Mesothelial cell of epicardium (in vitro differentiated cells): ENCODE measurements at regions not wholly inside any gene's neighbourhood (a gene's known extent, or its start where the extent isn't known, plus 50 kb on each side); places are given as distances from the start of the nearest gene placed in this dataset.

Experiments used
- DNase-seq, 2 experiments: peaks; one replicate each; pipeline ENCODE4 v3.0.0; 2021; ENCODE audit warnings: low spot score in 2 of 2; ENCODE audit not compliant: unreplicated experiment in 2 of 2
- H3K27ac Mint-ChIP-seq: 2 replicates; pipeline ENCODE4 v1.8.0; 2021; ENCODE audit warnings: mixed read lengths
- H3K27me3 Mint-ChIP-seq: 2 replicates; pipeline ENCODE4 v1.8.0; 2021; ENCODE audit warnings: low read depth, mixed read lengths
- H3K36me3 Mint-ChIP-seq: 2 replicates; pipeline ENCODE4 v1.8.0; 2021; ENCODE audit warnings: mixed read lengths
- H3K4me1 Mint-ChIP-seq: 2 replicates; pipeline ENCODE4 v1.8.0; 2021; ENCODE audit warnings: mixed read lengths
- H3K4me3 Mint-ChIP-seq: 2 replicates; pipeline ENCODE4 v1.8.0; 2021; ENCODE audit warnings: mild to moderate bottlenecking, moderate library complexity, mixed read lengths
- H3K9me3 Mint-ChIP-seq: 2 replicates; pipeline ENCODE4 v1.8.0; 2021; ENCODE audit warnings: mixed read lengths
- CTCF ChIP-seq: fragments of 200-600 bp; sonication (generic); IDR thresholded peaks from one replicate; pipeline ENCODE4 v1.5.0; 2021; ENCODE audit warnings: antibody characterized with exemption; ENCODE audit not compliant: unreplicated experiment

- no peak for TF ChIP-seq CTCF
- H3K27me3 Mint-ChIP-seq: no peaks in the 10 kb centered on the region
- H3K4me1 Mint-ChIP-seq: no peaks in the 10 kb centered on the region
- no peak overlapping the region for H3K4me3 Mint-ChIP-seq
- H3K9me3 Mint-ChIP-seq: peaks cover 40% of the 10 kb centered on the region
- H3K27ac Mint-ChIP-seq: no peak overlapping the region
- no peak for DNase-seq
- H3K36me3 Mint-ChIP-seq: no peaks in the 10 kb centered on the region
These were observed 204.1 kb upstream of the DMD start for GRCh38 chrX:33415459-33415858.

- Mint-ChIP-seq H3K9me3 (no peaks in the 10 kb centered on the region), H3K27ac (peak overlapping the region; percentile 21), H3K4me1 (peaks cover 11% of the 10 kb centered on the region), H3K4me3 (no peak overlapping the region), H3K36me3 (no peaks in the 10 kb centered on the region), H3K27me3 (no peaks in the 10 kb centered on the region)
- DNase-seq: no peak
- no peak for TF ChIP-seq CTCF
These were observed 174.2 kb upstream of the DMD start for GRCh38 chrX:33385546-33385945.

- Mint-ChIP-seq H3K27ac (peak overlapping the region; percentile 88), H3K36me3 (no peaks in the 10 kb centered on the region)
- TF ChIP-seq CTCF: no peak
These were observed 168.5 kb upstream of the DMD start for GRCh38 chrX:33379839-33380238.

GRCh38 chrX:33357606-33358005, 146.3 kb upstream of the DMD start:
- no peak for TF ChIP-seq CTCF
- no peaks in the 10 kb centered on the region for H3K4me1 Mint-ChIP-seq
- H3K36me3 Mint-ChIP-seq: no peaks in the 10 kb centered on the region
- H3K27ac Mint-ChIP-seq: no peak overlapping the region
- H3K9me3 Mint-ChIP-seq: peaks cover 36% of the 10 kb centered on the region
- no peaks in the 10 kb centered on the region for H3K27me3 Mint-ChIP-seq
- DNase-seq: no peak
- H3K4me3 Mint-ChIP-seq: no peak overlapping the region

More at GRCh38 chrX:33379839-33380238, 168.5 kb upstream of the DMD start:
- H3K4me3 Mint-ChIP-seq: no peak overlapping the region
- no peaks in the 10 kb centered on the region for H3K27me3 Mint-ChIP-seq
- no peak for DNase-seq
- peaks cover 6% of the 10 kb centered on the region for H3K9me3 Mint-ChIP-seq
- H3K4me1 Mint-ChIP-seq: peaks cover 24% of the 10 kb centered on the region

GRCh38 chrX:33339219-33339618, 127.9 kb upstream of the DMD start:
- Mint-ChIP-seq H3K36me3 (peaks cover 4% of the 10 kb centered on the region), H3K4me1 (peaks cover 37% of the 10 kb centered on the region), H3K9me3 (peaks cover 18% of the 10 kb centered on the region), H3K27ac (peak overlapping the region; percentile 27), H3K4me3 (peak overlapping the region; percentile 61), H3K27me3 (no peaks in the 10 kb centered on the region)
- TF ChIP-seq CTCF: no peak
- no peak for DNase-seq

GRCh38 chrX:33336783-33337182, 125.4 kb upstream of the DMD start:
- no peak for TF ChIP-seq CTCF
- H3K27me3 Mint-ChIP-seq: no peaks in the 10 kb centered on the region
- DNase-seq: no peak
- H3K4me1 Mint-ChIP-seq: peaks cover 45% of the 10 kb centered on the region
- H3K9me3 Mint-ChIP-seq: peaks cover 8% of the 10 kb centered on the region
- peaks cover under 1% of the 10 kb centered on the region for H3K36me3 Mint-ChIP-seq
- H3K27ac Mint-ChIP-seq: peak overlapping the region; percentile 75
- peak overlapping the region; percentile 7 for H3K4me3 Mint-ChIP-seq
